Vagina (tissue), 2 donors: ENCODE measurements at regions not wholly inside any gene's neighbourhood (a gene's known extent, or its start where the extent isn't known, plus 50 kb on each side); places are given as distances from the start of the nearest gene placed in this dataset.

Source experiments
- POLR2A ChIP-seq, 2 donors: fragments of 450-650 bp; IDR thresholded peaks; one replicate each; pipeline ENCODE4 v1.6.1; 2017; ENCODE audit warnings: antibody characterized with exemption in 2 of 2, mild to moderate bottlenecking in 2 of 2, moderate library complexity in 2 of 2
- TF ChIP-seq, protein P1 (sequence below), 3 experiments: fragments of 450-650 bp in 2 of 3; fragments of 200-600 bp in 1 of 3; sonication (generic) in 1 of 3; IDR thresholded peaks; one replicate each; pipeline ENCODE4 v1.5.1; 2017 to 2019; ENCODE audit warnings: antibody characterized with exemption in 3 of 3, mild to moderate bottlenecking in 2 of 3, moderate library complexity in 2 of 3

DNA sequence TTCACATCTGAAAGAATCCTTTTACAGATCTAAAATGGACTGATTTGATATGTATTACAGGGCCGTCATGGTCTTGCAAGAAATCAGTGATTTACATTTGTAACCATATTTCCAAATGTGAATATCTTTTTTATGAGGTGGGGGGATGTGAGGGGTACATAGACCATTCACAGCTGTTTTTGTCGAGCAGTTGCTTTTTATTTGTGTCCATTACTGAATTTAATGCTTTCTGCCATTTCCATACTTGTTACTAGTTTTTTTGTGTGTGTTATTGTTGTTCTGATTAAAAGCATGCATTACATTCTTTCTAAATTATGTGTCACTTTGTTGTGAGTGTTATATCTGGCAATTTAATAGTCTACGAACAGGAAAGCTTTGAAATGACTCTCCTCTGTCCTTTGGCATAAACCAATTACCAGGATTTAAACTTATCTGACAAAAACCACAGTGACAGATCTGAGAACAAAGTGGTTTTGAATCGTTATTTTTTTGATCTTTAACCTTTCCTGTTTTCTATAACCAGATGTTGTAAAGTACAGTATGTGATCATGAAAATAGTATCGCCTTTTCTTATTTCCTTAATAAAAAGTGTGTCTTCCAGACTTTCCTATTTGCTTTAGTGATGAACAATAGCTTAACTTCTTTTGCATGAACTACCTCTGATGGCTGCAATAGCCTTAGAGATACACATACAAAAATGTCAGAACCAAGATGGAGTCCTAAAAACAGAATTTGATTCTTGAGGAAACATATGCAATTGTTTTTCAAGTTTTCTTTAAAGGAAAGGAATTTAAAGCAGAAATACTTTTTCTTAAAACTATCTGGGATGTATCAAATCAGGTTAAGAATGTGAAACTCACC is 354.2 kb upstream of the ACVR2A start:
- TF ChIP-seq, protein P1, sequence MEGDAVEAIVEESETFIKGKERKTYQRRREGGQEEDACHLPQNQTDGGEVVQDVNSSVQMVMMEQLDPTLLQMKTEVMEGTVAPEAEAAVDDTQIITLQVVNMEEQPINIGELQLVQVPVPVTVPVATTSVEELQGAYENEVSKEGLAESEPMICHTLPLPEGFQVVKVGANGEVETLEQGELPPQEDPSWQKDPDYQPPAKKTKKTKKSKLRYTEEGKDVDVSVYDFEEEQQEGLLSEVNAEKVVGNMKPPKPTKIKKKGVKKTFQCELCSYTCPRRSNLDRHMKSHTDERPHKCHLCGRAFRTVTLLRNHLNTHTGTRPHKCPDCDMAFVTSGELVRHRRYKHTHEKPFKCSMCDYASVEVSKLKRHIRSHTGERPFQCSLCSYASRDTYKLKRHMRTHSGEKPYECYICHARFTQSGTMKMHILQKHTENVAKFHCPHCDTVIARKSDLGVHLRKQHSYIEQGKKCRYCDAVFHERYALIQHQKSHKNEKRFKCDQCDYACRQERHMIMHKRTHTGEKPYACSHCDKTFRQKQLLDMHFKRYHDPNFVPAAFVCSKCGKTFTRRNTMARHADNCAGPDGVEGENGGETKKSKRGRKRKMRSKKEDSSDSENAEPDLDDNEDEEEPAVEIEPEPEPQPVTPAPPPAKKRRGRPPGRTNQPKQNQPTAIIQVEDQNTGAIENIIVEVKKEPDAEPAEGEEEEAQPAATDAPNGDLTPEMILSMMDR (IDR thresholded peaks at IDR 0.05), result no peak
- no peak for TF ChIP-seq POLR2A (IDR thresholded peaks at IDR 0.05)
